Endothelial cell (in vitro differentiated cells): ENCODE measurements at regions not wholly inside any gene's neighbourhood (a gene's known extent, or its start where the extent isn't known, plus 50 kb on each side); places are given as distances from the start of the nearest gene placed in this dataset.

ENCODE experiments used
- DNase-seq: peaks from one replicate; pipeline ENCODE4 v3.0.0; 2021; ENCODE audit warnings: low spot score
- H3K27ac Mint-ChIP-seq: one replicate; pipeline ENCODE4 v1.8.0; 2021; ENCODE audit warnings: mixed read lengths, inconsistent platforms; ENCODE audit not compliant: unreplicated experiment
- H3K27me3 Mint-ChIP-seq: one replicate; pipeline ENCODE4 v1.8.0; 2021; ENCODE audit warnings: mild to moderate bottlenecking, moderate library complexity, mixed read lengths, inconsistent platforms; ENCODE audit not compliant: unreplicated experiment
- H3K36me3 Mint-ChIP-seq: one replicate; pipeline ENCODE4 v1.8.0; 2021; ENCODE audit warnings: mild to moderate bottlenecking, low read depth, mixed read lengths, inconsistent platforms; ENCODE audit not compliant: unreplicated experiment
- H3K4me1 Mint-ChIP-seq: one replicate; pipeline ENCODE4 v1.8.0; 2021; ENCODE audit warnings: mild to moderate bottlenecking, mixed read lengths, inconsistent platforms; ENCODE audit not compliant: unreplicated experiment
- H3K4me3 Mint-ChIP-seq: one replicate; pipeline ENCODE4 v1.8.0; 2021; ENCODE audit warnings: mild to moderate bottlenecking, mixed read lengths, inconsistent platforms; ENCODE audit not compliant: unreplicated experiment
- H3K9me3 Mint-ChIP-seq: one replicate; pipeline ENCODE4 v1.8.0; 2021; ENCODE audit warnings: mixed read lengths, inconsistent platforms; ENCODE audit not compliant: unreplicated experiment
- TF ChIP-seq, protein P1 (sequence below): fragments of 200-600 bp; sonication (generic); IDR thresholded peaks from one replicate; pipeline ENCODE4 v1.5.0; 2021; ENCODE audit warnings: antibody characterized with exemption; ENCODE audit not compliant: unreplicated experiment

DNA sequence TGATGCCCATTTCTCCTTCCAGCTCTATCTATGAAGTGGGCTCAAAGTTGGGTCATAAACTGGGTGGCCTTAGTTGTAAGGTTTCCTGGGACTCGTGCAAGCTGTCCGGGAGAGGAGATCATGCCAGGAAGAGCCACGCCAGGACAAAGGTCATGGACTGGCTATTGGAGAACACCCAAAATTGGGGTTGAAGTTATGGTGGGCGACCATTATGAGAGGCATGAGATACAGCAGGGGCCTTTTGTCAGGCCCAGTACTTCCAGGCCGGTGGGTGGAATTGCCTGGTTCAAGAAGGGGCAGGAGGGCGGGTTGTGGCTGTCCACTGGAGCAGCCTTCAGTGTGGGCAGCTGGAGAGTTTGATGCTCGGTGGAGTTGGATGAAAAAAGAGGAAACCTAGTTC lies 225.1 kb upstream of the SSTR4 start:
- Mint-ChIP-seq H3K36me3 (no peaks in the 10 kb centered on the region), H3K4me1 (peaks cover 17% of the 10 kb centered on the region), H3K27ac (peak overlapping the region; percentile 53), H3K27me3 (peaks cover 7% of the 10 kb centered on the region), H3K9me3 (no peaks in the 10 kb centered on the region), H3K4me3 (no peak overlapping the region)
- TF ChIP-seq, protein P1, sequence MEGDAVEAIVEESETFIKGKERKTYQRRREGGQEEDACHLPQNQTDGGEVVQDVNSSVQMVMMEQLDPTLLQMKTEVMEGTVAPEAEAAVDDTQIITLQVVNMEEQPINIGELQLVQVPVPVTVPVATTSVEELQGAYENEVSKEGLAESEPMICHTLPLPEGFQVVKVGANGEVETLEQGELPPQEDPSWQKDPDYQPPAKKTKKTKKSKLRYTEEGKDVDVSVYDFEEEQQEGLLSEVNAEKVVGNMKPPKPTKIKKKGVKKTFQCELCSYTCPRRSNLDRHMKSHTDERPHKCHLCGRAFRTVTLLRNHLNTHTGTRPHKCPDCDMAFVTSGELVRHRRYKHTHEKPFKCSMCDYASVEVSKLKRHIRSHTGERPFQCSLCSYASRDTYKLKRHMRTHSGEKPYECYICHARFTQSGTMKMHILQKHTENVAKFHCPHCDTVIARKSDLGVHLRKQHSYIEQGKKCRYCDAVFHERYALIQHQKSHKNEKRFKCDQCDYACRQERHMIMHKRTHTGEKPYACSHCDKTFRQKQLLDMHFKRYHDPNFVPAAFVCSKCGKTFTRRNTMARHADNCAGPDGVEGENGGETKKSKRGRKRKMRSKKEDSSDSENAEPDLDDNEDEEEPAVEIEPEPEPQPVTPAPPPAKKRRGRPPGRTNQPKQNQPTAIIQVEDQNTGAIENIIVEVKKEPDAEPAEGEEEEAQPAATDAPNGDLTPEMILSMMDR: no peak
- DNase-seq: no peak

DNA sequence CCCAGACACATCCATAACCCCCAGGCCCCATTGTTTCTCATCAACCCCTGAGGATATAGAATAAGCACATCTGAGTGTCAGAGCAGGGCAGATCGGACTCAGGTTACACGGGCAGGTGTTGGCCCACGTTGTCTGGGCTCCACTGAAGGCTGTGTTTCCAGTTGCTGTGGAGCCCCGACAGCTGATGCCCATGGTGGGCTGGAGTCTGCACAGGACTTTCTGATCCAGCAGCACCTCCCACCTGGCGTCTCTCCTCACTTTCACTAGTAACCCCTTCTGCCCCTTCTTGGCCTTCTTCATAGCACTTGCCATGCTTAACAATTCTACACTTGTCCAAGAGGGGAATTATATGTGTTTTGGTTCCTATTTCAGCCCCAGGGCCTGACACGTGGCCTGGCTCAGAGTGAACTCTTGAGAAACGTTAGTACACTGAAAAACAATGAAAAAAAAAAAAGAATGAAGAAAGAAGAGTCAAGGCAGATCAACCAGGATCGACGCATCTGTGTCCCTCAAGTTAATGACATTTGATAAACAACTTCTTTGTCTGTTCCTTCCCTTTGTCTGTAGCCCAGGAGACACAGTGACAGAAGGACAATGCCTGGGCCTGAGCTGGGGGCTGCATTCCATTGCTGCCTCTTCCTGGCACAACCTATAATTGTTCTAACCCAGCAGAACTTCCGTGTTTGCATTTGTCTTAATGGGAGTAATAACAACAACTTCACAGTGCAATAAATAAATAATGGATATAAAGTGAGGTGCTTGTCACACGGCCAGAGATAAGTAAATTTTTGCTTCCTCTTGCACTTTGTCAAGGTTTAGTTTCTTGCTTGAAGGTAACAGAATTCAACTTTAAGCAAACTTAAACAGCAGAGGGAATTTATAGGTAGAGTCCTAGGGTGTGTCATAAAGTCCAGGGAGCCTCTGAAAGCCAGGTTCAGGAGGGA lies 224.2 kb upstream of the SSTR4 start:
- Mint-ChIP-seq H3K4me3 (no peak overlapping the region), H3K27ac (peak overlapping the region; percentile 44), H3K36me3 (no peaks in the 10 kb centered on the region), H3K27me3 (peaks cover 6% of the 10 kb centered on the region), H3K9me3 (no peaks in the 10 kb centered on the region), H3K4me1 (peaks cover 19% of the 10 kb centered on the region)
- TF ChIP-seq, protein P1: no peak
- DNase-seq: no peak

DNA sequence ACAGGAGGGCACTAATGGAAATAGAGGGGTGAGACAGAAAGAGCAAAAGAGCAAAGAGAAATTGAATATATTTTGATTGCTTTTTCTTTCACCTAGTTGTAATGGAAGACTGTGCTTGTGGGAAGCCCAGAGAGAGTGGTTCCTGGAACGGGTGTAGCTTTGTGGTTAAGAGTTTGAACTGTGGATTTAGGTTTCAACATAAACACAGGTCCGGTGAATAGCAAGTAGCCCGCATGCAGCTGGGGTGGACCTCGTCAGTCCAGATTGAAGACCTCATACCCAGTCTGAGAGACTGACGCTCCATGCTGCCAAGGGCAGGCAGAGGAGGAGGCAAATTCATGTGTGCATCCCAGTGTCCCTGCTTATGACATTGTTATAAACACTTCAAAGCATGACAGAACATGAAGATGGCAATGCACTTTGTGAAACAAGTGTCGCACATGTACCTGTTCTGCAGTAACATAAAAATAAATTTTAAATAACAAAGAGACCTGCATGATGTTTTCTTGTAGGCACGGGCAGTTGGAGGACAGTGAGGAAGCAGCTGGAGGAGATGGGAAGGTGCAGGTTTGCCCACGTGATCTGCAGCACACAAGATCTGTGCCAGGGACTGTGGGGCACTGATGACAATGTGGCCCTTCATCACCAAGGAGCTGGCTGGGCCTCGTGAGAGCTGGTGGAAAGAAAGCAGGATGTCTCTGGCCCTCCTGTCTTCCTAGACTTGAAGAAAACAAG lies 220.5 kb upstream of the SSTR4 start:
- Mint-ChIP-seq H3K27me3 (peaks cover 6% of the 10 kb centered on the region), H3K27ac (no peak overlapping the region), H3K4me1 (peaks cover 18% of the 10 kb centered on the region), H3K9me3 (no peaks in the 10 kb centered on the region), H3K4me3 (no peak overlapping the region), H3K36me3 (no peaks in the 10 kb centered on the region)
- no peak for DNase-seq
- TF ChIP-seq, protein P1: no peak

DNA sequence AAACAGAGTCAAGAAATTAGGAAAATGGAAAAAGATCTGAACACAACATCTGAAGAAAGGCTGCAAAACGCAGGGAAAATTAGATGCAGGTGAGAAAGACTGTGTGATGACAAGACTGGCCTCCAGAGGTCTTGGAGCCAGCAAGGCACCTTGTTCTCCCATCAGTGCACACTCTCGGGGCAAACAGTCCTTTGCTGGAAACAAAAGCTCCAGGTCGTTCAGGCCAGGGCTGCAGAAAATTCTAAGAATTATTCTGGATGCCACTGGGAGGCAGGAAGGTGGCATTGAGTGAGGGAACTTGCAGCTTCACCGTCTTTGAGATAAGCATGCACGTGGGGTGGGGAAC lies 219.9 kb upstream of the SSTR4 start:
- Mint-ChIP-seq H3K4me3 (no peak overlapping the region), H3K4me1 (peaks cover 15% of the 10 kb centered on the region), H3K27ac (no peak overlapping the region), H3K9me3 (no peaks in the 10 kb centered on the region), H3K27me3 (peaks cover 4% of the 10 kb centered on the region), H3K36me3 (no peaks in the 10 kb centered on the region)
- TF ChIP-seq, protein P1: no peak
- no peak for DNase-seq
